HG03378 (cell line): ENCODE measurements at regions not wholly inside any gene's neighbourhood (a gene's known extent, or its start where the extent isn't known, plus 50 kb on each side); places are given as distances from the start of the nearest gene placed in this dataset.
A peak's percentile ranks its signal among the peaks of the same experiment; 100 is the strongest.

Experiments used
- ATAC-seq: cut with Tn5 transposase; IDR thresholded peaks from one replicate; pipeline ENCODE4 v1.9.1; 2021; ENCODE audit warnings: mild to moderate bottlenecking, moderate library complexity; ENCODE audit not compliant: unreplicated experiment

GRCh38 chr1:219405531-219406331 is 207.2 kb downstream of the ZC3H11B start:
- ATAC-seq, result no peak

- ATAC-seq, result no peak
Observed at GRCh38 chr1:219404629-219405028, 208.3 kb downstream of the ZC3H11B start.

- no peak for ATAC-seq
Observed at GRCh38 chr1:219402925-219403324, 210.0 kb downstream of the ZC3H11B start.

- no peak for ATAC-seq
Observed at GRCh38 chr1:219401724-219402625, 210.9 kb downstream of the ZC3H11B start.

- no peak for ATAC-seq
Observed at GRCh38 chr1:219399446-219399845, 213.5 kb downstream of the ZC3H11B start.

- ATAC-seq, result no peak
Observed at GRCh38 chr1:219398815-219399396, 214.0 kb downstream of the ZC3H11B start.

GRCh38 chr1:219397511-219397910 is 215.4 kb downstream of the ZC3H11B start:
- ATAC-seq, result no peak

- ATAC-seq, result no peak
Observed at GRCh38 chr1:219391297-219391696, 217.6 kb downstream of the LYPLAL1 start.

GRCh38 chr1:219387211-219387610 is 213.5 kb downstream of the LYPLAL1 start:
- no peak for ATAC-seq

GRCh38 chr1:219385787-219386427 is 212.2 kb downstream of the LYPLAL1 start:
- peak; percentile 96 for ATAC-seq

- no peak for ATAC-seq
Observed at GRCh38 chr1:219383281-219383680, 209.6 kb downstream of the LYPLAL1 start.

GRCh38 chr1:219381396-219381795 is 207.7 kb downstream of the LYPLAL1 start:
- no peak for ATAC-seq

- no peak for ATAC-seq
Observed at GRCh38 chr1:219380463-219380862, 206.8 kb downstream of the LYPLAL1 start.

GRCh38 chr1:219379691-219380090 is 206.0 kb downstream of the LYPLAL1 start:
- ATAC-seq, result no peak

GRCh38 chr1:219374636-219375035 is 201.0 kb downstream of the LYPLAL1 start:
- ATAC-seq, result no peak

- ATAC-seq, result no peak
Observed at GRCh38 chr1:219374046-219374566, 200.4 kb downstream of the LYPLAL1 start.

GRCh38 chr1:219373616-219373935 is 199.9 kb downstream of the LYPLAL1 start:
- ATAC-seq, result no peak

- ATAC-seq, result no peak
Observed at GRCh38 chr1:219372916-219373615, 199.4 kb downstream of the LYPLAL1 start.

- ATAC-seq, result no peak
Observed at GRCh38 chr1:219371471-219371870, 197.8 kb downstream of the LYPLAL1 start.

GRCh38 chr1:219367496-219367895 is 193.8 kb downstream of the LYPLAL1 start:
- ATAC-seq, result no peak
